Mesendoderm (in vitro differentiated cells): ENCODE measurements at regions not wholly inside any gene's neighbourhood (a gene's known extent, or its start where the extent isn't known, plus 50 kb on each side); places are given as distances from the start of the nearest gene placed in this dataset.

Source experiments
- DNase-seq: peaks from one replicate; pipeline ENCODE4 v3.0.0; 2013
- H2AK5ac ChIP-seq: 2 replicates; pipeline ENCODE4 v1.6.1; 2013; ENCODE audit warnings: low read length, inconsistent platforms
- H2BK120ac ChIP-seq: 2 replicates; pipeline ENCODE4 v1.6.1; 2013; ENCODE audit warnings: low read depth, mild to moderate bottlenecking, low read length, moderate library complexity, mixed read lengths
- H2BK15ac ChIP-seq: replicated peaks from 2 replicates; pipeline ENCODE4 v1.6.1; 2013; ENCODE audit warnings: low read depth, mild to moderate bottlenecking, moderate library complexity
- H2BK5ac ChIP-seq: 2 replicates; pipeline ENCODE4 v1.6.1; 2013; ENCODE audit warnings: low read length, inconsistent platforms
- H3K18ac ChIP-seq: 2 replicates; pipeline ENCODE4 v1.6.1; 2013; ENCODE audit warnings: mild to moderate bottlenecking, low read length, mixed read lengths
- H3K23ac ChIP-seq: one replicate; pipeline ENCODE4 v1.6.1; 2013; ENCODE audit warnings: low read length
- H3K27ac ChIP-seq: 2 replicates; pipeline ENCODE4 v1.5.1; 2013; ENCODE audit warnings: low read depth, mild to moderate bottlenecking, inconsistent platforms, low read length, moderate library complexity
- H3K27me3 ChIP-seq: 2 replicates; pipeline ENCODE4 v1.6.1; 2013; ENCODE audit warnings: low read length, control low read depth, mild to moderate bottlenecking, inconsistent platforms; ENCODE audit not compliant: insufficient read depth, poor library complexity
- H3K36me3 ChIP-seq: 2 replicates; pipeline ENCODE4 v1.6.1; 2013; ENCODE audit warnings: low read length, inconsistent platforms; ENCODE audit not compliant: control insufficient read depth, insufficient read depth
- H3K4ac ChIP-seq: one replicate; pipeline ENCODE4 v1.6.1; 2013; ENCODE audit warnings: low read depth, mild to moderate bottlenecking, low read length, moderate library complexity
- H3K4me1 ChIP-seq: 2 replicates; pipeline ENCODE4 v1.6.1; 2013; ENCODE audit warnings: low read depth, low read length, inconsistent platforms; ENCODE audit not compliant: control insufficient read depth
- H3K4me2 ChIP-seq: 2 replicates; pipeline ENCODE4 v1.6.1; 2013; ENCODE audit warnings: low read length
- H3K4me3 ChIP-seq: 2 replicates; pipeline ENCODE4 v1.5.1; 2013; ENCODE audit warnings: mild to moderate bottlenecking, low read length
- H3K56ac ChIP-seq: one replicate; pipeline ENCODE4 v1.6.1; 2013; ENCODE audit warnings: low read length
- H3K79me1 ChIP-seq: 2 replicates; pipeline ENCODE4 v1.6.1; 2013; ENCODE audit warnings: low read length, inconsistent platforms
- H3K79me2 ChIP-seq: 2 replicates; pipeline ENCODE4 v1.6.1; 2013; ENCODE audit warnings: mild to moderate bottlenecking, low read length; ENCODE audit not compliant: control insufficient read depth, insufficient read depth
- H3K9ac ChIP-seq: 2 replicates; pipeline ENCODE4 v1.6.1; 2013; ENCODE audit warnings: low read length, inconsistent platforms
- H4K5ac ChIP-seq: one replicate; pipeline ENCODE4 v1.6.1; 2013; ENCODE audit warnings: low read length
- H4K8ac ChIP-seq: one replicate; pipeline ENCODE4 v1.6.1; 2013; ENCODE audit warnings: low read depth, mild to moderate bottlenecking, control low read depth, low read length, moderate library complexity
- WGBS: extraction: QIAGEN DNeasy Blood & Tissue Kit; methylation state at CpG from one replicate; pipeline ENCODE4 v1.1.7; 2013; ENCODE audit warnings: low lambda C conversion rate, missing lambda C conversion rate; ENCODE audit not compliant: insufficient coverage; ENCODE audit errors: extremely low coverage; 5-methylcytosine and 5-hydroxymethylcytosine counted together

DNA sequence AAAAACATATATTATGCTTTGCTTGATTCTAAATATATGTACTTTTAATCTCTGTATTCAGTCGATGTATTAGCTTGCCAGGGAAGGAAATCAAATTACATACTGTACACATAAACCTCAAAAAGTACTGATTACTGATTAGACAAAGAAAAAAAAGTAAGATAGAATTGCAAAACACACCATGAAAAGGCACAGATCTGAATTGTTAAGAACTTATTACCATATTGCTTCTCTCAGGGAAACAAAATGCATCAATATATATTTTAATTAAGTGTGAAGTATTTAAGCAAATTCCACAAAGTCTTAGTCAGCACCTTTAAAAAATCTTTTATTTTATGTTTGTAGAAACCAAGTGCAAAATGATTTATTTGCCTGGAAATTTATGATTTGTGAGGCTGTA, 309.3 kb downstream of the RNF144A start:
- no peak overlapping the region for H3K18ac ChIP-seq
- no peak for DNase-seq
- no peaks in the 10 kb centered on the region for H3K27me3 ChIP-seq
- no CpG with 5 or more reads among the region's 1 CpG for WGBS
- no peak overlapping the region for H3K27ac ChIP-seq
- no peak overlapping the region for H3K4me2 ChIP-seq
- no peak overlapping the region for H2BK15ac ChIP-seq
- no peak overlapping the region for H4K5ac ChIP-seq
- no peaks in the 10 kb centered on the region for H3K79me2 ChIP-seq
- H4K8ac ChIP-seq = no peak overlapping the region
- no peak overlapping the region for H3K56ac ChIP-seq
- no peak overlapping the region for H3K23ac ChIP-seq
- no peak overlapping the region for H3K4ac ChIP-seq
- no peak overlapping the region for H2BK5ac ChIP-seq
- H3K9ac ChIP-seq = no peak overlapping the region
- H3K36me3 ChIP-seq = no peaks in the 10 kb centered on the region
- H2AK5ac ChIP-seq = no peak overlapping the region
- H3K4me3 ChIP-seq = no peak overlapping the region
- no peaks in the 10 kb centered on the region for H3K79me1 ChIP-seq
- H3K4me1 ChIP-seq = no peaks in the 10 kb centered on the region
- no peak overlapping the region for H2BK120ac ChIP-seq

DNA sequence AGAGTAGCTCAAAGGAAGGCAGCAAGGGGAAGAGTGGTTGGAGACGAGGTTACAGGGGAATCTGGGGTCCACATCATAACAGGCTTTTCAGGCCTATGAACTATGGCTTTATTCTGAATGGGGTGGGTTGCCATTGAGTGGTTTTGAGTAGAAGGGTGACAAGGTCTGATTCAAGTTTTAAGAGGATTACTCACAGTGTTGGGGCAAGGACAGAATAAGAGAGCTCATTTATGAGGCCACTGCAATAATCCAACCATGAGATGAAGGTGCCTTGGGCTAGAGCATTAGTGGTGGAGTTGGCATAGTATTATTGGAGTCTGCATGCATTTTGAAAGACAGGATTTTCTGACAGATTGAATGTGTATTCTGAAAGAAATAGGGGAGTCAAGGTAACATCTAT, 315.9 kb downstream of the RNF144A start:
- no peak overlapping the region for H3K4me3 ChIP-seq
- no peaks in the 10 kb centered on the region for H3K36me3 ChIP-seq
- H4K5ac ChIP-seq = no peak overlapping the region
- H3K4ac ChIP-seq = no peak overlapping the region
- H3K27me3 ChIP-seq = no peaks in the 10 kb centered on the region
- H2BK5ac ChIP-seq = no peak overlapping the region
- no peak overlapping the region for H3K56ac ChIP-seq
- no peak overlapping the region for H3K4me2 ChIP-seq
- H2BK120ac ChIP-seq = no peak overlapping the region
- no peak overlapping the region for H3K18ac ChIP-seq
- no peaks in the 10 kb centered on the region for H3K4me1 ChIP-seq
- no peak overlapping the region for H3K9ac ChIP-seq
- no CpG with 5 or more reads among the region's 1 CpG for WGBS
- no peak overlapping the region for H2AK5ac ChIP-seq
- H4K8ac ChIP-seq = no peak overlapping the region
- H3K79me2 ChIP-seq = no peaks in the 10 kb centered on the region
- DNase-seq = no peak
- H2BK15ac ChIP-seq = no peak overlapping the region
- no peak overlapping the region for H3K27ac ChIP-seq
- no peak overlapping the region for H3K23ac ChIP-seq
- no peaks in the 10 kb centered on the region for H3K79me1 ChIP-seq

DNA sequence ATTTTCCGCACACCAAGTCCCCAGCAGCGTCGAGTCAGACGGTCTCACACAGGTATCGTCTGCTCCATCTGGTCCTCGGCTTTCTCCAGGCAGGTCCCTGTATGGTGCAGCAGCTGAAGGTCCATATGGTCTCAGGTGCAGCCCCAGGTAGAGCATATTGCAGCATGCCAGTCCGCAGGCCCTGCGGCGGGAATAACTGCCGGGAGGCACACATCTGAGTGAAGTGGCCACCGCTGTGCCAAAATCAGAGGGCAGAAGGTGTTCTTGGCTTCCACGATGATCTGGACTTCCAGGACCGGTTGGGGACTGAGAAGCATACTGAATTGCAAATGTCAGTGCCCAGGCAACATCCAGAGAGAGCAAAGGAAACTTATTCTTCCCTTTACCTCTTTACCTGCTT, 320.3 kb downstream of the RNF144A start:
- H2BK5ac ChIP-seq = no peak overlapping the region
- no peak overlapping the region for H3K4me2 ChIP-seq
- no peaks in the 10 kb centered on the region for H3K79me1 ChIP-seq
- H3K56ac ChIP-seq = no peak overlapping the region
- H4K8ac ChIP-seq = no peak overlapping the region
- no peak overlapping the region for H2BK120ac ChIP-seq
- H3K23ac ChIP-seq = no peak overlapping the region
- no peaks in the 10 kb centered on the region for H3K4me1 ChIP-seq
- H2AK5ac ChIP-seq = no peak overlapping the region
- no peak overlapping the region for H3K27ac ChIP-seq
- no peak overlapping the region for H3K4me3 ChIP-seq
- no CpG with 5 or more reads among the region's 13 CpGs for WGBS
- no peaks in the 10 kb centered on the region for H3K36me3 ChIP-seq
- no peaks in the 10 kb centered on the region for H3K79me2 ChIP-seq
- DNase-seq = no peak
- H3K27me3 ChIP-seq = no peaks in the 10 kb centered on the region
- H2BK15ac ChIP-seq = no peak overlapping the region
- no peak overlapping the region for H3K9ac ChIP-seq
- no peak overlapping the region for H4K5ac ChIP-seq
- H3K4ac ChIP-seq = no peak overlapping the region
- H3K18ac ChIP-seq = no peak overlapping the region

- H4K8ac ChIP-seq = no peak overlapping the region
- H2BK15ac ChIP-seq = no peak overlapping the region
- H3K18ac ChIP-seq = no peak overlapping the region
- no peak overlapping the region for H3K56ac ChIP-seq
- H2AK5ac ChIP-seq = no peak overlapping the region
- H3K4ac ChIP-seq = no peak overlapping the region
- no peaks in the 10 kb centered on the region for H3K27me3 ChIP-seq
- no peak overlapping the region for H3K4me3 ChIP-seq
- H2BK5ac ChIP-seq = no peak overlapping the region
- H3K9ac ChIP-seq = no peak overlapping the region
- no peak overlapping the region for H3K4me2 ChIP-seq
- no peaks in the 10 kb centered on the region for H3K4me1 ChIP-seq
- DNase-seq = no peak
- H3K79me1 ChIP-seq = no peaks in the 10 kb centered on the region
- no peak overlapping the region for H2BK120ac ChIP-seq
- 100% methylated on average over 1 of the region's 3 CpGs for WGBS
- no peak overlapping the region for H3K27ac ChIP-seq
- H3K36me3 ChIP-seq = no peaks in the 10 kb centered on the region
- no peak overlapping the region for H3K23ac ChIP-seq
- no peaks in the 10 kb centered on the region for H3K79me2 ChIP-seq
- no peak overlapping the region for H4K5ac ChIP-seq
These were observed 321.9 kb downstream of the RNF144A start for GRCh38 chr2:7239078-7239477.

- no peak for DNase-seq
- H3K79me1 ChIP-seq = no peaks in the 10 kb centered on the region
These were observed 324.0 kb downstream of the RNF144A start for GRCh38 chr2:7241041-7241745.

More at GRCh38 chr2:7241041-7241745, 324.0 kb downstream of the RNF144A start:
- Histone ChIP-seq H3K18ac (no peak overlapping the region), H3K4me1 (no peaks in the 10 kb centered on the region), H3K27me3 (no peaks in the 10 kb centered on the region), H3K4me3 (no peak overlapping the region), H3K4me2 (no peak overlapping the region), H2AK5ac (no peak overlapping the region), H3K4ac (no peak overlapping the region), H3K27ac (no peak overlapping the region), H2BK15ac (no peak overlapping the region), H3K36me3 (no peaks in the 10 kb centered on the region), H3K23ac (no peak overlapping the region), H3K9ac (no peak overlapping the region), H3K56ac (no peak overlapping the region), H3K79me2 (no peaks in the 10 kb centered on the region), H4K8ac (no peak overlapping the region), H4K5ac (no peak overlapping the region), H2BK120ac (no peak overlapping the region), H2BK5ac (no peak overlapping the region)
- WGBS = no CpG with 5 or more reads among the region's 4 CpGs
